KMS-11 (cell line): ENCODE measurements at regions not wholly inside any gene's neighbourhood (a gene's known extent, or its start where the extent isn't known, plus 50 kb on each side); places are given as distances from the start of the nearest gene placed in this dataset.

Experiments
- H2AFZ ChIP-seq: fragments of 200-600 bp; sonication (generic); 2 replicates; pipeline ENCODE4 v1.6.1; 2016; ENCODE audit warnings: antibody characterized with exemption, mixed run types, low read depth
- H3K27ac ChIP-seq: fragments of 200-600 bp; sonication (generic); 2 replicates; pipeline ENCODE4 v1.6.1; 2016; ENCODE audit warnings: mild to moderate bottlenecking, mixed run types
- H3K27me3 ChIP-seq: fragments of 200-600 bp; sonication (generic); 2 replicates; pipeline ENCODE4 v1.6.1; 2017; ENCODE audit warnings: mild to moderate bottlenecking, low read depth, mixed run types, moderate library complexity; ENCODE audit not compliant: insufficient read depth
- H3K36me3 ChIP-seq: fragments of 200-600 bp; sonication (generic); 2 replicates; pipeline ENCODE4 v1.6.1; 2017; ENCODE audit warnings: mild to moderate bottlenecking, mixed run types; ENCODE audit not compliant: insufficient read depth
- H3K4me1 ChIP-seq: fragments of 200-600 bp; sonication (generic); 2 replicates; pipeline ENCODE4 v1.6.1; 2016; ENCODE audit warnings: mild to moderate bottlenecking, low read depth, mixed run types; ENCODE audit not compliant: poor library complexity, severe bottlenecking
- H3K4me2 ChIP-seq: fragments of 200-600 bp; sonication (generic); 2 replicates; pipeline ENCODE4 v1.7.0; 2016; ENCODE audit warnings: mild to moderate bottlenecking, mixed run types
- H3K4me3 ChIP-seq: fragments of 200-600 bp; sonication (generic); IDR thresholded peaks from 2 replicates; pipeline ENCODE4 v1.6.1; 2017; ENCODE audit warnings: low read depth, low read length, mixed read lengths; ENCODE audit not compliant: insufficient read depth
- H3K79me2 ChIP-seq: fragments of 200-600 bp; sonication (generic); 2 replicates; pipeline ENCODE4 v1.6.1; 2016; ENCODE audit warnings: low read depth, mixed run types; ENCODE audit not compliant: insufficient read depth
- H3K9ac ChIP-seq: fragments of 200-600 bp; sonication (generic); 2 replicates; pipeline ENCODE4 v1.6.1; 2016; ENCODE audit warnings: mild to moderate bottlenecking, mixed run types
- H4K20me1 ChIP-seq: fragments of 200-600 bp; sonication (generic); 2 replicates; pipeline ENCODE4 v1.6.1; 2016; ENCODE audit warnings: mild to moderate bottlenecking, mixed run types; ENCODE audit not compliant: insufficient read depth
- CTCF ChIP-seq: fragments of 200-600 bp; sonication (generic); conservative IDR thresholded peaks from 2 replicates; pipeline ENCODE4 v1.6.1; 2017; ENCODE audit warnings: low read depth, mild to moderate bottlenecking, antibody characterized with exemption, low read length, moderate library complexity, mixed read lengths

GRCh38 chr1:238201992-238202391, 311.3 kb upstream of the ZP4 start:
- Histone ChIP-seq H4K20me1 (no peaks in the 10 kb centered on the region), H3K36me3 (no peaks in the 10 kb centered on the region), H3K27me3 (no peaks in the 10 kb centered on the region), H3K4me1 (no peaks in the 10 kb centered on the region), H3K27ac (no peak overlapping the region), H3K4me2 (no peak overlapping the region), H2AFZ (no peak overlapping the region), H3K4me3 (no peak overlapping the region), H3K9ac (no peak overlapping the region), H3K79me2 (no peaks in the 10 kb centered on the region)
- no peak for TF ChIP-seq CTCF

GRCh38 chr1:238199325-238199724, 308.6 kb upstream of the ZP4 start:
- Histone ChIP-seq H3K4me1 (no peaks in the 10 kb centered on the region), H3K36me3 (no peaks in the 10 kb centered on the region), H3K9ac (no peak overlapping the region), H3K79me2 (no peaks in the 10 kb centered on the region), H3K4me3 (no peak overlapping the region), H3K27me3 (no peaks in the 10 kb centered on the region), H3K27ac (no peak overlapping the region), H4K20me1 (no peaks in the 10 kb centered on the region), H2AFZ (no peak overlapping the region), H3K4me2 (no peak overlapping the region)
- no peak for TF ChIP-seq CTCF

GRCh38 chr1:238196516-238196915, 305.8 kb upstream of the ZP4 start:
- Histone ChIP-seq H3K27me3 (no peaks in the 10 kb centered on the region), H3K79me2 (no peaks in the 10 kb centered on the region), H3K36me3 (no peaks in the 10 kb centered on the region), H3K27ac (no peak overlapping the region), H2AFZ (no peak overlapping the region), H3K4me2 (no peak overlapping the region), H3K9ac (no peak overlapping the region), H3K4me1 (no peaks in the 10 kb centered on the region), H4K20me1 (no peaks in the 10 kb centered on the region), H3K4me3 (no peak overlapping the region)
- TF ChIP-seq CTCF: no peak

GRCh38 chr1:238191170-238191569, 300.4 kb upstream of the ZP4 start:
- no peak overlapping the region for H3K4me2 ChIP-seq
- no peaks in the 10 kb centered on the region for H3K79me2 ChIP-seq
- no peak overlapping the region for H2AFZ ChIP-seq
- H3K27ac ChIP-seq: no peak overlapping the region
- H3K4me1 ChIP-seq: no peaks in the 10 kb centered on the region
- H4K20me1 ChIP-seq: no peaks in the 10 kb centered on the region
- H3K36me3 ChIP-seq: no peaks in the 10 kb centered on the region
- no peak for TF ChIP-seq CTCF
- H3K9ac ChIP-seq: no peak overlapping the region
- H3K27me3 ChIP-seq: no peaks in the 10 kb centered on the region
- H3K4me3 ChIP-seq: no peak overlapping the region

- no peaks in the 10 kb centered on the region for H4K20me1 ChIP-seq
- no peak overlapping the region for H3K27ac ChIP-seq
- H3K79me2 ChIP-seq: no peaks in the 10 kb centered on the region
- H3K36me3 ChIP-seq: no peaks in the 10 kb centered on the region
- H3K4me1 ChIP-seq: no peaks in the 10 kb centered on the region
- no peak overlapping the region for H3K4me2 ChIP-seq
- H3K9ac ChIP-seq: no peak overlapping the region
- no peak overlapping the region for H3K4me3 ChIP-seq
- H3K27me3 ChIP-seq: no peaks in the 10 kb centered on the region
- TF ChIP-seq CTCF: no peak
- H2AFZ ChIP-seq: no peak overlapping the region
Measured at GRCh38 chr1:238187575-238187949, 296.8 kb upstream of the ZP4 start.
